GM21381 (cell line): ENCODE measurements at regions not wholly inside any gene's neighbourhood (a gene's known extent, or its start where the extent isn't known, plus 50 kb on each side); places are given as distances from the start of the nearest gene placed in this dataset.

Experiments
- ATAC-seq: cut with Tn5 transposase; IDR thresholded peaks from one replicate; pipeline ENCODE4 v1.9.1; 2021; ENCODE audit warnings: mild to moderate bottlenecking, moderate library complexity; ENCODE audit not compliant: unreplicated experiment

DNA sequence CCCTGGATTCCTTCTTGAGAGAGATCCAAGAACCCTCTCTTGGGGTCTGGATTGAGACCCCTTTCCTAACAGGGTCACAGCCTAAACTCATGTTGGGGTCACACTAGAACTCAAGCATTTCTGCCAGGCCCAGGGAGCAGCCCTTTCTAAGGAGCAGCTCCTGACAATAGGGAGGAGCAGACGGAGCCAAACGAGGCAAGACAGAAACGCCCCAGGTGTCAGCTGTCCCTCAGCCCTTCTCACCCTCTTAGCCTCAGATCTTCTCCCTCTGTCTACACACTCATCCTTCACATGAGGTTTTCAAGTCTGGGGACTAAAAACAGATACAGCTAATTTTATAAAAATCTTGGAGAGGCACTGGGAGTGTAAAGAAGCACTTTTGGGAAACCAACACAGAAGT is 157.2 kb downstream of the SOCS6 start:
- no peak for ATAC-seq

DNA sequence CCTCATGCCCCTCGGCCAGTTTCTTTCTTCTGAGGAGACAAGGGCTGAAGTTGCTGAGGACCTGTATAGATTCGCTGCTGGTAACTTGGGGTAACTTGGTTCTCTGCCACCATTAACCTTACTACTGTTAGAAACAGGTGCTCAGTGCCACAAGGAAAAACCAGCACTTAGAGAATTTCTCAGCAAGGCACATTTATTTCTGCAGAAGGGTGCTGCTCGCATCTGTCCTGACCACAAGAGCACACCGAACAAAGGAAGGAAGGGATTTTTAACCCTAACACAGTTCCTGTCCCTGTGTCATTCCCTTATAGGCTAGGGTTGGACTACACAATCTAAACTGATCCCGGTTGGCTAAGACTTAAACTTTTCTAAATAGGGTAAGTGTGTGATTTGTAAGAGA is 154.1 kb downstream of the SOCS6 start:
- no peak for ATAC-seq

DNA sequence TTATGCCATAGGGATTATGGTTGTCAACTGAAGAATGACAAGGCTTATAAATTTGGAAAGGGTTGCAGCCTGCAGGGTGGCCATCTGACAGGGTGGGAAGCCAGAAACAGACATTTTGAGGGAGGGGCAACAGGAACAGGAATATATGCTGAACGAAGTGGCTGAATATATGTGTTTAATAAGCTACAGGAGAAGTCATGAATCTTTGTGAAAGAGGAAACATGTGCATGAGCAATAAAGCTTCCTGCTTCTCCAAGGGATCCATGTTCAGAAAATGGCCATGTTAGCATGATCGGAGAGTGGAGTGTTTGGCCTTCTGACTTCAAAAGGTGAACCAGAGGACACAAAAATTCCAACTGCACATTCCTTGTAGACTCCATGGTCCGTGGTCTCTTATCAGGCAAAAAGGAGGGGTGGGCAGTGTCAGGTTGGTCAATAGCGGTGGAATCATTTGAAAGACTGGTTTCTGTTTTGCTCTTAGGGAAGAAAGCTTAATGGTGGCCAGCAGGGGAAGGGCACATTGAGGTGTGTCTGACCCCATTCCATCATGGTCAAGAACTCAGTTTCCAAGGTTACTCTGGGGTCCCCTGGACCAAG is 144.1 kb downstream of the SOCS6 start:
- ATAC-seq, result no peak

DNA sequence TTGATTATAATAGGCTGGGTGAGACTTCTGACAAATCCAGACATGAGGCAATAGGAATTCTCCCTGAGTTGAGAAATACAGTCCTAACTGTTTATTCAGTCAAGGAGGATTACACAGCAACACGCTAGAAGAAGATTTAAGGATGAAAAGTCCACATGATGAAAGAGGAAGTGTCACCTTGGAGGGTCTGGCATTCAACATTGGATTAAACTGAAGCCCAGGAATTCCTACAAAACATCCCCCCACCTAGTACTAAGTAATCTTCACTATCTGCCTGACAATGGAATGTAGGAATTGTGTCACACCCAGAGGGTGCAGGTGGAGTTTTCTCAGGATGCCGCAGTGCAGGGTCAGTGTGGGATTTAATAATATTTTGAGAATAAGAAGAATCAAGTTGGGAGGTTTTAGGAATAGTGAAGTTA is 142.4 kb downstream of the SOCS6 start:
- no peak for ATAC-seq

DNA sequence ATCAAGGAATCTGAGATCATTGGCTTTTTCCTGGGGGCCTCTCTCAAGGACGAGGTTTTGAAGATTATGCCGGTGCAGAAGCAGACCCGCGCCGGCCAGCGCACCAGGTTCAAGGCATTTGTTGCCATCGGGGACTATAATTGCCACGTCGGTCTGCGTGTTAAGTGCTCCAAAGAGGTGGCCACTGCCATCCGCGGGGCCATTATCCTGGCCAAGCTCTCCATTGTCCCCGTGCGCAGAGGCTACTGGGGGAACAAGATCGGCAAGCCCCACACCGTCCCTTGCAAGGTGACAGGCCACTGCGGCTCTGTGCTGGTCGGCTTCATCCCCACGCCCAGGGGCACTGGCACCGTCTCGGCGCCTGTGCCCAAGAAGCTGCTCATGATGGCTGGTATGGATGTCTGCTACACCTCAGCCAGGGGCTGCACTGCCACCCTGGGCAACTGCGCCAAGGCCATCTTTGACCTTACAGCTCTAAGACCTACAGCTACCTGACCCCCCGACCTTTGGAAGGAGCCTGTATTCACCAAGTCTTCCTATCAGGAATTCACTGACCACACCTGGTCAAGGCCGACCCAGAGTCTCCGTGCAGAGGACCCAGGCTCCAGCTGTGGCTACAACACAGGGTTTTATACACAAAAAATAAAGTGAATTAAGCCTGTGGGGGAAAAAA is 141.8 kb downstream of the SOCS6 start:
- no peak for ATAC-seq

DNA sequence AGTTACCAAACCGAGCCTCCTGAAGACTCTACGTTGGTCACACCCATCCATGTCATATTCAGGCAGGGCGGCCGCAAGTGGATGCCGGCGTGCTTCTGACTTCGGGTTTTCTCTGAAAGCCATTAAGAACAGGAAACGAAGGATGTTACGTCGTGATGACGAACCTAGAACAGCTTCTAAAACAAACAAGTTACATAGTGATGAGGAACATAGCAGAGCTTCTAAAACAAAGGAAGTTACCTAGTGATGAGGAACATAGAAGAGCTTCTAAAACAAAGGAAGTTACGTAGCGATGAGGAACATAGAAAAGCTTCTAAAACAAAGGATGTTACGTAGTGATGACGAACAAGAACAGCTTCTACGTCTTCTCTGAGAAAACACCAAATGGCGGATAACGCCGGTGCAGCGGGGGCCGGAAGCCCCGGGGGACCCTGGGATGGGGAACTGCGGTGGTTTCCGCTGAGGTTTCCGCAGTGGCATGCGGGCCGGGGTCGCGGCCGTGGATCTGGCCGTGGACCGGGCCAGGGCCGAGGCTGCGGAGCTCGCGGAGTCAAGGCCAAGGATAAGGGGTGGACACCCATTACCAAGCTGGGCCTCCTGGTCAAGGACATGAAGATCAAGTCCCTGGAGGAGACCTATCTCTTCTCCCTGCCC is 141.1 kb downstream of the SOCS6 start:
- ATAC-seq, result no peak

DNA sequence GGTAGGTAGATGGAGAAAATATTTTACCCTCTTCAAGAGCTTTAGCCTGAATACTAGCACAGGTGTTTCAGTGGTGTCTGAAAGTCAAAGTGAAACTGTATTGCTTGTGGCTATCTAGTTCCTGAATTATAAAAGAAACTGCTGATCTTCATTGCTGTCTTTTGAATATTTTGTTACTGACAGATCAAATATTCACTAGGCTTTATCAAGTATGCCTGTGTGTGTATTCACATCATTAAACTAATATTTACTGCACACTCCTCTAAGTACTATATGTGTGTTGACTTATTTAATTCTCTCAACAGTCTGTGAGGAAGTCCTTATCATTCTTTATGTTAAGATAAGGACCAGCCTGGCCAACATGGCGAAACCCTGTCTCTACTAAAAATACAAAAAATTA is 139.6 kb downstream of the SOCS6 start:
- peak; percentile 99 for ATAC-seq

DNA sequence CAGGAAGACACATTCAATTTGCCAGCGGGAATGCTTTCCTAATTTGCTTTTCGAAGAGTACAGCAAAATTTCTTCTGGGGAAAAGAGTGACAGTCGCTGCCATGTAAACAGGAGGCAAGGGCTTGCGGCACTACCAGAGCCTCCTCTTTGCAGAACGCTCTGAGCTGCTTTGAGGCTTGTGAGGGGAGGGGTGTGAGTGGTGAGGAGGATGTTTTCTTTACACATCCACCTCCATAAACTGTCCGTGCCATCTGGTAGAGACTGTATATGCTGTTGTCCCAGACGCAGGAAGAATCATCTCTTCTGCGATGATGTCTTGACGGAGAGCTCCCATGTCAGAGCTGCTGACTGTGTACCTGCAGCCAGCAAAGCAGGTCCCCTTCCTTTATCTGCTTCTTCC is 138.0 kb downstream of the SOCS6 start:
- no peak for ATAC-seq

DNA sequence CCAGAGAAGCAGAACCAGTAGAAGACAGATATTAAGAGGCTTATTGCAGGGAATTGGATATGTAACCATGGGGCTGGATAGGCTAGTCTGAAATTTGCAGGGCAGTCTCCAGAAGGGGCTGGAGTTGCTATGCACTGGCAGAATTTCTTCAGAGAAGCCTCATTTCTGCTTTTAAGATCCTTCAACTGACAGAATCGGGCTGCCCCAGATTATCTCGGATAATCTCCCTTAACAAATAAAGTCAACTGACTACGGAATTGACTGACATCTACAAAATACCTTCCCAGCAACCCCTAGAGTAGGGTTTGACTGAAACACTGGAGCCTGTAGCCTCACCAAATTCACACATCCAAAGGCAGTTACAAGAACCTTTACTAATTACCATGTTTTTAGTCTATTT is 136.4 kb downstream of the SOCS6 start:
- ATAC-seq, result no peak

DNA sequence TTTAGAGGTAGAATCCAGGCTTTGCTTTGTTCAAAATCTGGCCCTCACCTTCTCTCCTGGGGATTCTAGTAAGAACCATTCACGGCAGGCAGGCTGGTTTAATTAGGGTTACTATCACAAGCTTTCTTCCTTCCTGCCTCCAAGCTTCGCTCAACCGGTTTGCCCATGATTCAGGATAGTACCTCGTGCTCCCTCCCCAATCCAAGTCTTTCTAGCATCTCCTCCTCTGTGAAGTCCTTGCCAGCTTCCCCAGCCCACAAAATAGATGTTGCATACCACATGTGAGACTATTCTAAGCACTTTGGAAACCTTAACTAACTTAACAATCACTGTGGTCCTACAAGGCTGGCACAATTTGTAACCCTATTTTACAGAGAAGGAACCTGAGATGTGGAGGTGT is 135.1 kb downstream of the SOCS6 start:
- no peak for ATAC-seq

DNA sequence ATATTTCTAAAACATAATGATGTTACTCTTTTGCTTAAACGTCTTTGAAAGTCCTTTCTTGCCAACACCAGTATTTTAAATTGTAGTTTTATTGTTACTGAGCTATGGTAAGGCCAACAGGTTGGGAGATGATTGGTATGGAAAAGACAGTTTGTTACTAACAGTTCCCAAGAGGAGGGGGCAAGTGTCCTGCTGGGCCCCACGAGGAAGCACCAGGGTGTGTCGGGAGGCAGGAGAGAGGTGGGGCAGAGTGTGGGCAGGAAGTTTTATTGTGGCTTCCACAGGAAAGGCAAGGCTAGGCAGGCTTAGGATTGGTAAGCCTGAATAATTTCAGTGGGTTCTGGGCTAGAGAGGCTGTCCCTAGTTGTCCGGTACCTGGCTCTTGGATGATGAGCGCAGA is 134.3 kb downstream of the SOCS6 start:
- no peak for ATAC-seq

DNA sequence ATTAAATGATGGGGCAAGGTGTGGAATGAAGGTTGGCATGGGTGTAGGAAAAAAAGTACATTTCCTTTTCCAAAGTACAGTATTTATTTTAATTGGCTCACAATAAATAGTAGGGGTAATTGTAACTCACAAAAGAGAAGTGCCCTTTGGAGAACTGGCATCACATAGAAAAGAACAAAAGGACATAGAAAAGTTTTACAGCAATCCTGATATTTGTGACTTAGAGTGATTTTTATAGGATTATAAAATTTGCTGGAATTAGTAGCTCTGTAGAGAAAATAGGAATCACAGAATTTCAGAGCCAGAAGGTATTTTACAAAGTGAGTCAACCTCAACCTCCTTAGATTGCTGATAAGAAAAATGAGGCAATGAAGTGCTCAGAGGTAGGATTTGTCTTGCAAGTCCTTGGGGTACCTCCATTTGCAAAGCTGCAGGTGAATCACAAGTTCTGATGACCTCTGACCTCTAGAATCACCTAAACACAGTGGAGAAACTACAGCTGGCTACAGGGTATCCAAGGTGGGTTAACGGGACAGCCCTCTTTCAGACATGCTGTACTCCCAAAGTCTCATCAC is 133.6 kb downstream of the SOCS6 start:
- ATAC-seq, result no peak

DNA sequence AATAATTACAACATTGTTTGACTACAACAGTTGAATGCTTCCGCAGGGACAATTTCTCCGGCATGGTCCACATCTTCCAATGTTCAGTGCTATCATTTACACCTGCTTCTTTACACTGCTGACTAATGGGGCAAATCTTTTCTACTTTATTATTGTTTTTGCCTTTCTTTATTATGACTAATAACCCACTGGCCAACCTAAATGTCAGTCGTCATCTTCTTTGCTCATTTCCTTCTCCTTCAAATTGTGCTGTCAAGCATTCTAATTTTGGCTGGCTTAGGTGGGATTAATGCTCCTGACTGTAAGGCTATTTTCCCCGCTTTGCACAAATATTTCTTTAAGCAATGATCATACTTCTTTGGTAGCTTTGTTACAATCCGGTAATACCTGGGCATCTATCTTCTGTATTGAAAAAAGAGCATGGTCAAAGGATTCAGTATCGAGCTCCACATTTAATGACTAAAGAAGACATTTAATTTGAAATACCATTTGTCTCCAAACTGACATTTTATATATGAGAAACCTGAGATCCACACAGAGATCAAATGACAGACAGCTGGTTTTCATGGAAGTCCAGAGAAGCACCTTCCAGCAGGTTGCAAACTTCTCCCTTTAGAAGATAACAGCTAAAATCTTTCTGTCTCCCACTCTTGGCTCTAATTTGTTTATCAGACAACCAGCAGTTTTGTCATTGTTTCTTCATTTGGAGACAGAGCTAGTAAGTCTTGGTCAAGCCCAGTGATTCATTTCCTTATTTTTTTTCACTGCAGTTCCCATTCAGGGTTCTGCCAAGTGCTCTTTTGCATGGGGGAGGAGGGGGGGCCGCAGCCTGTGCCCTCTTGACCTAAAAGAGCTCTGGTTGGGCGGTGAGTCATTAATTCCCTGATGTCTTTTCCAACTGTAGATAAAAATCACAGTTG is 132.9 kb downstream of the SOCS6 start:
- ATAC-seq, result no peak

DNA sequence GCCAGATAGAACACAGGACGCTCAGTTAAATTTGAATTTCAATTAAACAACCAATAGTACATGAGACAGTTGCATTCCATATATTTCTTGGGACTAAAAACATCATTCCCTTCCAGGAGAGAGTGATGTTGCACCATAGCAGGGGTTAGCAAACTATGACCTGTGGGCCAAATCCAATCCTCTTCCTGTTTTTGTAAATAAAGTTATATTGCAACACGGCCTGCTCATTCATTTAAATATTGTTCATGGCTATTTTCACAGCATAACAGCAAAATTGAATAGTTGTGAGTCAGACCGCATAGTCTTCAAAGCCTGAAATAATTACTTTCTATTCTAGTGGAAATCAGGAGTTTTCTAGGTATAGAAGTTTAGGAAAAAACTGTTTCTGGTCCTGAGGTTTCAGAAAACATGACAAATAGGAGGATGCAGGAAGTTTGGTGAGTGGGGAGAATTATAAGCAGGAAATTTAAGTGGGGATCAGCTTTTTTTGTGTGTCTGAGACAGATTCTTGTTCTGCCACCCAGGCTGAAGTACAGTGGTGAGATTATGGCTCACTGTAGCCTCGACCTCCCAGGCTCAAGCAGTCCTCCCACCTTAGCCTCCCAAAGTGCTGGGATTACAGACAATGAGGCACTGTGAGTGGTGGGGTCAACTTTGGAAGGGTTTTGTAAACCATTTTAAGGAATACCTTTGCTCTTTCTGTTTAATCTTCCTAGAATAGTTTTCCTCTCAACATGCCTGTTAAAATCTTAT is 131.5 kb downstream of the SOCS6 start:
- no peak for ATAC-seq

DNA sequence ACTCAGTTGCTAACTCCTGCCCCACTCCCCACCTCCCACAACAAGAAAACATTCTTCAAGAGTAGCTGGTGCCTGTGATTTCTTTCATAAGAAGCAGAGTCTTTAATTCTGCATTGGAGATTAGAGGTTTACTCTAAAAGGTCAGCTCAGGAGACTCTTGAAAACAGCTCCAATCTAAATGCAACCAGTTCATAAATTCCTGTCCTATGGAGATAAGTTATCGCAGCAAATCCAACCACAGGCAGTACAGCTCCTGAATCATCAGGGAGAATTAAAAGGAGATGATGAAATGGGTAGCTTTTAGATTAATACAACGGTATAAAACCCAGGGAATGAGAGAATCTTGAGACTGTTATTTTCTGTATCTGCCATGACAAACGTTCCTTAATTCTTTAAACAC is 130.7 kb downstream of the SOCS6 start:
- no peak for ATAC-seq

DNA sequence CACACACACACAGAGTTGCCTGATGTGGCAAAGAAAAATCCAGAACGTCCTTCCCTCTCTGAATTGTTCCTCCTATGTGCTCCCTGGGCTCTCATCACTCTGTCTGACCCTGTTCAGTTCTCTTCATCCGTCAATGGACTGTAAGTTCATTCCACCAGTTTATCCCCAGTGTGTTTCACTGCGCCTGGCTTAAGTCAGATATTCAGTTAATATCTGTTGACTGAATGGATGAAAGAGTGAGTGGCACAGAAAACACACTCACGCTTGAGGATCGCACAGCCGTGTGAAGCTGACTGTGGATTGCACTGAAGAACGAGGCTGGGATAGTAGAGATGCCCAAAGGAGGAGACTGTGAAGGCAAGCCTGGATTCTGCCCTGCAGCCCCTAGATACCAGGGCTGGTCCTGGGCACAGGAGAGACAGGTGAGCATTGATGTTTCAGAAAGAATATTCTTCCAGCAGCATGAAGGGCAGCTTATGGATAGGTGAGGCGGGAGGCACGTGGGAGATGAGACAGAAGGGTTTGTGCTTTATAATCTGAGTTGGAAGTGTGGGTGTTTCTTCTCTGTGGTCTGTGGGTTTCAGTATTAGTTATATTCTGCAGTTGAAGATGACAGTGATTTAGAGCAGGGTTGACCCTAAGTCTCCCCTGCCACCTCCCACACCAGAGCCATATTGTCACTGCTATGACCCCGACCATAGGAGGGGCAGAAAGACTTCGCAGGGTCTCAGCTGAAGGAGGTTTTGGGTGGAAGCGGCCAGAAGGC is 129.9 kb downstream of the SOCS6 start:
- peak; percentile 99 for ATAC-seq

DNA sequence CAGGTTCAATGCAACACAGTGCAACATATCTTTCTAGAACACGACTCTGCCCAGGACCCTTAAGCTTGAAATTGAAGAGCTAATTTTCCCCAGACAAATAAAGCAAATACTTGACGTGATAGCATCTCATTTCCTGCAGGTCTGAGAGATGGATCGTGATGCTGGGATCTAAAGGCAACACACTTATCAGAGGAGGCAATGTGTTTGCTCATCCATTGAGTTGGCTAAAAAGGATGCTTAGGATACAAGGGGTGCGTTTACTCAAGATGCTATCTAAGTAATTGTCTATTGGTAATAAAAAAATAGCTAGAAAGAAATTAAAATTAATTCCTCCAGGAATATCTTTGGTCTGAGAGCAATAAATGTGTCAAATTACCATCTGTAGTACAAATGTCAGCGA is 129.0 kb downstream of the SOCS6 start:
- ATAC-seq, result no peak

DNA sequence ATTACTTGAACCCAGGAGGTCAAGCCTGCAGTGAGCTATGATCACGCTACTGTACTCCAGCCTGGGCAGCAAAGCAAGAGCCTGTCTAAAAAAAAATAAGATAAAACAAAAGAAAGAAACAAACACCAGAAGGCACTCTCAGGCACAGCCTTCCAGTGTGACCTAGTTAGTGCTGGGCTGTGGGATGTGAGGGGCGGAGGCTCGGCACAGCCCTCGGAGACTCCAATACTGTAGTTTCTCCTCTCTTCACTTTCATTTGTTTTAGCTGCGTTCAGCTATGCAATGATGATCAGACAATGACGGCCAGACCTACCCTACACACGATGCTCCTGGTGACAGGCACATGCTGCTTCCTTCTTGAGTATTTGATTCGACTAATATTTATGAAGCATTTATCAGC is 127.7 kb downstream of the SOCS6 start:
- no peak for ATAC-seq

DNA sequence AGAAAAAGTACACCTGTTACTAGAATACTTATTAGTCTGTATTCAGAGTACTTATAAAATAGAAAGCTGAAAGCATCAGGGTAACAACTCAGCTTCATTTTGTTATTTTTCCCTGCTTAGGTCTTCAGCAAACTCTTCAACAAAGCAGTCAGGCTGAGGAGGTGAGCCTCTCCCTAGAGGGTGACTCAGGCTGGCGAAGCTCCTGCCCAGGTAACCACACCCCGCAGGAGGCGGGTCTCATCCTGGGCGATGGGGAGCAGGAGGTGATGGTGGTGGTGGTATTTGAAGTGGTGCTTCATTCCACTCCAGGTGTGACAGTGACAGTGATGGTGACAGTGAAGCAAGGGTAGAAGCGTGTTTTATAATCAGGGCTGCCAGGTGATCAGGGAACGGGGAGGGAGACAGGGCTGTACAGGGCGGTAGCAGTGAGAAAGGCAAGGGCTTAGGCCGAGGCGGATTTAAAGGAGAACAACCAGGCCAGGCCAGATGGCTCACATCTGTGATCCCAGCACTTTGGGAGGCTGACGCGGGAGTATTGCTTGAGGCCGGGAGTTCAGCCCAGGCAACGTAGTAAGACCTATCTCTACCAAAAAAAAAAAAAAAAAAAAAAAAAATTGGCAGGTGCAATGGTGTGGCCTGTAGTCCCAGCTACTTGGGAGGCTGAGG is 127.1 kb downstream of the SOCS6 start:
- no peak for ATAC-seq
